SU-DHL-6 (cell line): ENCODE measurements at regions not wholly inside any gene's neighbourhood (a gene's known extent, or its start where the extent isn't known, plus 50 kb on each side); places are given as distances from the start of the nearest gene placed in this dataset.

Source experiments
- EZH2phosphoT487 ChIP-seq: fragments of 200-600 bp; sonication (generic), shearing (Covaris generic); conservative IDR thresholded peaks from 2 replicates; pipeline ENCODE4 v1.6.1; 2018; ENCODE audit warnings: mild to moderate bottlenecking, antibody characterized with exemption, low read length, moderate library complexity, mixed read lengths
- TF ChIP-seq, protein P1 (sequence below): fragments of 200-600 bp; sonication (generic); IDR thresholded peaks from one replicate; pipeline ENCODE4 v1.5.1; 2017; ENCODE audit warnings: antibody characterized with exemption, mild to moderate bottlenecking, low read length, moderate library complexity; ENCODE audit not compliant: insufficient read depth, poor library complexity, severe bottlenecking

DNA sequence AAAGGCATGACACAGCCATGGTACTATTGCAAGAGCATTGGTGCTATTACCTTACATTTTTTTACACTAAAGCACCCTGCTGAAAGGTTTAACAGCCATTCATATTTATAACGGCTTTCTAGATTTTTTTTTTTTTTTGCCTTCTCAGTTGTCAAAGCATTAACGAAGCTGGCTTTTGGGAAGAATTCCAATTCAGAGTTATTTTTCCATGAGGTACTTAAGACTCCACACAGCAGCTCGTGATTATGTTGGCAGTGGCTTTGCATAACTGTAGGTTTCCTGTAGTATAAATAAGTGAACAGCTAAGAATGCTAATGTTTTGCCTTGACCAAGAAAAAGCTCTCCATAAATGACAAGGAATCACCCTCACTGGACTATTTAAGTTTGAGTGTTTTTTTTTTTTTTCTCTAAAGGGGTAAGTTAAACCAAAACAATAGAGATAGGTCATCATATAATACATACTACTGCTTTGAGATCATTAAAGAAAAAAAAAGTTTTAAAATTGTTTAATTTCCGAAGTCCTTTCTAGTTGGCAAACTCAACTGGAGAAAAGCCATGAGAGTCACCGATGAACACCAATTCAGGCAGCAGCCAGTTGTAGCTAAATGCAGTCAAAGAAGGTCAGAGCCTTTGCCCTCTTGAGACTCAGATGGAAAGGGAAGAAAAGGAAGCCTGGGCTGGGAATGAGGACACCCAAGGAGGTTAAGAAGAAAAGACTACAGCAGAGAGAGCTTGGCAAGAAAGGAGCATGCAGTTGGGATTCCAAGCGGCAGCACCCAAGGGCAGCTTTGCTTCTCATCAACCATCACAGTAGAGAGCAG lies 187.4 kb upstream of the NCKAP5 start:
- TF ChIP-seq, protein P1, sequence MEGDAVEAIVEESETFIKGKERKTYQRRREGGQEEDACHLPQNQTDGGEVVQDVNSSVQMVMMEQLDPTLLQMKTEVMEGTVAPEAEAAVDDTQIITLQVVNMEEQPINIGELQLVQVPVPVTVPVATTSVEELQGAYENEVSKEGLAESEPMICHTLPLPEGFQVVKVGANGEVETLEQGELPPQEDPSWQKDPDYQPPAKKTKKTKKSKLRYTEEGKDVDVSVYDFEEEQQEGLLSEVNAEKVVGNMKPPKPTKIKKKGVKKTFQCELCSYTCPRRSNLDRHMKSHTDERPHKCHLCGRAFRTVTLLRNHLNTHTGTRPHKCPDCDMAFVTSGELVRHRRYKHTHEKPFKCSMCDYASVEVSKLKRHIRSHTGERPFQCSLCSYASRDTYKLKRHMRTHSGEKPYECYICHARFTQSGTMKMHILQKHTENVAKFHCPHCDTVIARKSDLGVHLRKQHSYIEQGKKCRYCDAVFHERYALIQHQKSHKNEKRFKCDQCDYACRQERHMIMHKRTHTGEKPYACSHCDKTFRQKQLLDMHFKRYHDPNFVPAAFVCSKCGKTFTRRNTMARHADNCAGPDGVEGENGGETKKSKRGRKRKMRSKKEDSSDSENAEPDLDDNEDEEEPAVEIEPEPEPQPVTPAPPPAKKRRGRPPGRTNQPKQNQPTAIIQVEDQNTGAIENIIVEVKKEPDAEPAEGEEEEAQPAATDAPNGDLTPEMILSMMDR, result no peak
- no peak for TF ChIP-seq EZH2phosphoT487
